H1 (cell line): ENCODE measurements at regions not wholly inside any gene's neighbourhood (a gene's known extent, or its start where the extent isn't known, plus 50 kb on each side); places are given as distances from the start of the nearest gene placed in this dataset.

Source experiments
- GTF2F1 ChIP-seq: IDR thresholded peaks from 2 replicates; pipeline ENCODE4 v1.6.1; 2012; ENCODE audit warnings: low read depth, low read length, improper control_type of control experiment, borderline replicate concordance
- USF2 ChIP-seq: IDR thresholded peaks from 2 replicates; pipeline ENCODE4 v1.6.1; 2011; ENCODE audit warnings: low read length, improper control_type of control experiment

- TF ChIP-seq GTF2F1 (no peak), USF2 (no peak)
Observed at GRCh38 chr1:88145752-88146151, 538.3 kb upstream of the PKN2 start (continued).
